Epithelial cell of proximal tubule (primary cell): ENCODE measurements at regions not wholly inside any gene's neighbourhood (a gene's known extent, or its start where the extent isn't known, plus 50 kb on each side); places are given as distances from the start of the nearest gene placed in this dataset.

Experiments used
- DNase-seq: peaks from one replicate; pipeline ENCODE4 v3.0.0-alpha.2; 2011; ENCODE audit warnings: low read depth
- H3K4me3 ChIP-seq: 2 replicates; pipeline ENCODE4 v1.5.1; 2011; ENCODE audit warnings: low read depth, mild to moderate bottlenecking, low read length
- TF ChIP-seq, protein P1 (sequence below): conservative IDR thresholded peaks from 2 replicates; pipeline ENCODE4 v1.5.1; 2012; ENCODE audit warnings: low read depth, mild to moderate bottlenecking, low read length

DNA sequence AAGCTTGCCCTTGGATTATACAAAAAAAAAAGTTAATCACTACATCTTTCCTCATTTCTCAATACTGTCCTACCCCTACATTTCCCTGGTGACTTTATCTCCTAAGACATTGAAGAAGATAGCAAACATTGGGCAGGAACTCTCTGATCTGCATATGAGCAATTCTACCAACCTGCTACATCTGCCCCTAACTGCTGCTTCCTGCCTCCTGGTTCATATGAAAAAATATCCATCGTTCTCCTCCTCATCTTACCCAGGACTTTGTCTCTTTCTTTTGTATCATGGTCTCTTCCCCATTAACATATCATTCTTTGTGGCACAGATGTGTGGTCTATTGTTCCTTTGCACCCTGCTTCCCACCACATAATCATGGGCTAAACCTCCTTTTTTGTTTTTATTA is 139.7 kb upstream of the PCGF5 start:
- DNase-seq = no peak
- no peak overlapping the region for H3K4me3 ChIP-seq

DNA sequence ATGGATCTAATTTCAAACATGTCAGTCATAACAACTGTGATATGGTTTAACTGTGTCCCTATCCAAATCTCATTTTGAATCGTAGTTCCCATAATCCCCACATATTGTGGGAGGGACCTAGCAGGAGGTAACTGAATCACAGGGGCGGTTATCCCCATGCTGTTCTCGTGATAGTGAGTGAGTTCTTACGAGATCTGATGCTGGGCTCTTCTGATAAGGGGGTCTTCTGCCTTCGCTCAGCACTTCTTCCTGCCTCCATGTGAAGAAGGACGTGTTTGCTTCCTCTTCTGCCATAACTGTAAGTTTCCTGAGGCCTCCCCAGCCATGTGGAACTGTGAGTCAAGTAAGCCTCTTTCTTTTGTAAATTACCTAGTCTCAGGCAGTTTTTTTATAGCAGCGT is 138.0 kb upstream of the PCGF5 start:
- TF ChIP-seq, protein P1, sequence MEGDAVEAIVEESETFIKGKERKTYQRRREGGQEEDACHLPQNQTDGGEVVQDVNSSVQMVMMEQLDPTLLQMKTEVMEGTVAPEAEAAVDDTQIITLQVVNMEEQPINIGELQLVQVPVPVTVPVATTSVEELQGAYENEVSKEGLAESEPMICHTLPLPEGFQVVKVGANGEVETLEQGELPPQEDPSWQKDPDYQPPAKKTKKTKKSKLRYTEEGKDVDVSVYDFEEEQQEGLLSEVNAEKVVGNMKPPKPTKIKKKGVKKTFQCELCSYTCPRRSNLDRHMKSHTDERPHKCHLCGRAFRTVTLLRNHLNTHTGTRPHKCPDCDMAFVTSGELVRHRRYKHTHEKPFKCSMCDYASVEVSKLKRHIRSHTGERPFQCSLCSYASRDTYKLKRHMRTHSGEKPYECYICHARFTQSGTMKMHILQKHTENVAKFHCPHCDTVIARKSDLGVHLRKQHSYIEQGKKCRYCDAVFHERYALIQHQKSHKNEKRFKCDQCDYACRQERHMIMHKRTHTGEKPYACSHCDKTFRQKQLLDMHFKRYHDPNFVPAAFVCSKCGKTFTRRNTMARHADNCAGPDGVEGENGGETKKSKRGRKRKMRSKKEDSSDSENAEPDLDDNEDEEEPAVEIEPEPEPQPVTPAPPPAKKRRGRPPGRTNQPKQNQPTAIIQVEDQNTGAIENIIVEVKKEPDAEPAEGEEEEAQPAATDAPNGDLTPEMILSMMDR = no peak
- H3K4me3 ChIP-seq = no peak overlapping the region
- DNase-seq = no peak

More for the DNA sequence above, 139.7 kb upstream of the PCGF5 start:
- TF ChIP-seq, protein P1 = no peak

DNA sequence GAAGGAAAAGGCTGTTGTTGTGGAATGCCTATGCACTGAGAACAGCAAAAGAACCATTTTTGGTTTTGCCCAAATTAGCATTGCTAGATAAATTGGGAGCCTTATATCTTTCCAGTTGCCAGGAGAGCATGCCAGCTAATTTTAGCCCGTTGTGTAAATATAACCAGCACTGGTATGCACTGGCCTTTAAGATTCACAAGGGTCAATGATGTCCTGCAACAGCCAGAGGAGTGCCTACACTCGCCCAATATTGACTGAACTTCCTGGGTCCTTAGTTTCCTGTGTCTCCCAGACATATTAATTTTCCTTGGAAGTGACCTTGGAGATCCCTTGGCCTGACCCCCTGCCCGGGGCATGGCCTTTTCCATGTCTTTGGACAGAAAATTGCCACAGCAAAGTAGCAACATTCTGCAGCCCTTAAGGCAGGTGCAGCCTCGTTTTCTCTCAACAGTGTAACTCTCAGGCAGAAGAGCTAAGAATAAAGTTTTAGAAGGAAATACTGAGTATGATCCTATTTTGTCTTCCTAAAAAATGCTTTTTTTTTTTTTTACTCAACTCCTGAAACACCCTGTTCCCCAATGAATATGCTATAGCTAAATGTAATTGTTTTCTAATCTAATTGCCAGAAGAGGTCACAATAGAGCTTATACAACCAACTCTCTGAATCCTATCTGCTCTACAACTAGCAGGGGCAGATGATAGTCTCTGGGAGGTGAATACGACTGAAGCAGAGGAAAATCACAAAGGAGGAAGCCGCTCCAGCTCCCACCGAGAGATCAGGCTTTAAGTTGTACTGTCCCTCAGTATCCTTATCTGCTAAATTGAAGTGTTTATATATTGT is 131.9 kb upstream of the PCGF5 start:
- no peak overlapping the region for H3K4me3 ChIP-seq
- DNase-seq = no peak
- TF ChIP-seq, protein P1 = peak; percentile 39

DNA sequence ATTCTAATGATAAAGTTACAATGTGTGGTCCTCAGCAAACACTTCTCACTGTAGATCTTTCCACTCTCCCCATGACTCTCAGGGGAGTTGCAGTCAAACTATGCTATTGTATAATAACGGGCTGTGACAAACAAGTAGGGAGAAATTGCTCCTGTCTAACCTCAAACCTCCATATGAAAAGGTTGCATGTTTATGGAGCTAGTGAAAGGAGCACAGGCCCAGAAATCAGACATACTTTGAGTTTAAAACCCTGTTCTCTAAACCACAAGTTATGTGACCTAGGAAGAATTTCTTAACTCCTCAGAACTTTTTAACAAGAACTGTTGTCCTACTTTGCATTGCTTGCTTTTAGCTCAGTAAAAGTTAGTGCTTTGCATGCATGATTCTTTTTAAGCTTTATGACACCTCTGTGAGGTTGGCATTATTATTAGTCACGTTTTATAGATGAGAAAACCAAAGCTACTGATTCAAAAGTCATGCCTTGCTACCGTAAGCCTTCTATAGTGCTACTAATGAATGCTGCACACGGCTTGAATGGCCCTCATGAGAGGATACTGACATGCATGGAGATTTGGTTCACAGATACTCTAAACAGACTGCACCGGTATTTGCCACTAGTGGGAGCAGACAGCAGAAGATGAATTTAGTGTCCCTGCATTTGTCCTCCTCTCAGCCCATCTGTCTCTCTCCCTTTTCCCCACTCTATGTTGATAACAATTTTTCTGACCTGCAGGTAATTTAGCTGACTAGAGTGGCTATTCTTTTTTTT is 129.5 kb upstream of the PCGF5 start:
- DNase-seq = no peak
- no peak overlapping the region for H3K4me3 ChIP-seq
- TF ChIP-seq, protein P1 = peak; percentile 34

DNA sequence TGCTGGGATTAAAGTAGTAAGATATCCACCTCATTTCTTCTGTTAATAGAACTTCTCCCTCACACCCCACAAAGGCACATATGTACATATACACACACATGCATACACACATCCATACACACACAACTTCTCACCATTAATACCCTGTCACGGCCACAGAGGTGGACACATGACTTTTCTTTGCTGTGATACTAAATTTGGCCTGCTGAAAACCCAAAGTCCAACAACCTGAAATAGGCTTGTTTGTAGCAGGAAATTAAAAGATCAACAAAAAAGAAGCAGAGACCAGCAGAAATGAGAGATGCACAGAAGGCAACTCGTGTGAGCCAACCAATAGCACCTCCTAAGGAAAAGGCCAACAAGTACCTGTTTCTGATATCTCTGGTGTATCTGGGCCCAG is 128.7 kb upstream of the PCGF5 start:
- TF ChIP-seq, protein P1 = no peak
- no peak for DNase-seq
- H3K4me3 ChIP-seq = no peak overlapping the region

DNA sequence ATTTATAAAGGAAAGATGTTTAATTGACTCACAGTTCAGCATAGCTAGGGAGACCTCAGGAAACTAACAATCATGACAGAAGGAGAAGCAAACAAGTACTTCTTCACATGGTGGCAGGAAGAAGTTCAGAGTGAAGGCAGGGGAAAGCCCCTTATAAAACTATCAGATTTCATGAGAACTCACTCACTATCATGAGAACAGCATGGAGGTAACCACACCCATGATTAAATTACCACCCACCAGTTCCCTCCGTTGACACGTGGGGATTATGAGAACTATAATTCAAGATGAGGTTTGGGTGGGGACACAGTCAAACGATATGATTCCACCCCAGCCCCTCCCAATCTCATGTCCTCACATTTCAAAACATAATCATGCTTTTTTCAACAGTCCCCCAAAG is 124.2 kb upstream of the PCGF5 start:
- H3K4me3 ChIP-seq = no peak overlapping the region
- TF ChIP-seq, protein P1 = no peak
- DNase-seq = no peak
